ENCODE measurements at regions not wholly inside any gene's neighbourhood (a gene's known extent, or its start where the extent isn't known, plus 50 kb on each side); places are given as distances from the start of the nearest gene placed in this dataset.

DNA sequence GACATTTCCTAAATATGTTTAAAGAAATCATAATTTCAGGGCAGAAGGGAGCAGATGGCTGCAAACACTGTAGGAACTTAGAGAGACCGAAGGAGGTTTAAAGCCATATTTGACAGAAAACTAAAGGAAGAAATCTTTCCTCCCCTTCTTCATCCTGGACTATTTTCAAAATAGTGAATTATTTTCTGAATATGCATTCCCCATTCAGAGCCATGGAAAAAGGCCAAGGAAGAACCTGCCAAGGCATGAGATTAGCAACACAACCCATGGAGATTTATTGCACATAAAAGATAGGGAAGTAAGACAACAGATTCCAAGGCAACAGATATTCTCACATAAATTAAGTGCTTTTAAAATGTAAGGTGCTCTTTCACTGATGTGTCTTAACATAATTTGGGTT is 233.3 kb upstream of the ADAMTS16 start:
- no peak for FAIRE-seq
- no peak for DNase-seq (ENCODE audit: low spot score)

DNA sequence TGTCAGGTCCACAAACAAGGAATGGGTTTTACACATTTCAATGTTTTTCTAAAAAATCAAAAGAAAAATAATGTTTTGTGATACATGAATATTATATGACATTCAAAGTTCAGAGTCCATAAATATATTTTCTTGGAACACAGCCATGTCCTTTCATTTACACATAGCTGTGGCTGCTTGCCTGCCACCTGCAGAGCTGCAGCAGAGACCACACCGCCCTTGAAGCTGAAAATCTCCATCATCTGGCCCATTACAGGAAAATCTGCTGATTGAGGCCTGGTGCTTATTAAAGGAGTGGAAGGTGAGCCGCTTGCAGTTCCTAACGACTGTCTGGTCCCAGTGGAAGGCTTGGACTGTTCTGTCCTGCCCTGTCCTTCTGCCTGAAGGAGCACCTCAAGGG is 232.6 kb upstream of the ADAMTS16 start:
- FAIRE-seq (no peak), DNase-seq (ENCODE audit: low spot score) (no peak)

DNA sequence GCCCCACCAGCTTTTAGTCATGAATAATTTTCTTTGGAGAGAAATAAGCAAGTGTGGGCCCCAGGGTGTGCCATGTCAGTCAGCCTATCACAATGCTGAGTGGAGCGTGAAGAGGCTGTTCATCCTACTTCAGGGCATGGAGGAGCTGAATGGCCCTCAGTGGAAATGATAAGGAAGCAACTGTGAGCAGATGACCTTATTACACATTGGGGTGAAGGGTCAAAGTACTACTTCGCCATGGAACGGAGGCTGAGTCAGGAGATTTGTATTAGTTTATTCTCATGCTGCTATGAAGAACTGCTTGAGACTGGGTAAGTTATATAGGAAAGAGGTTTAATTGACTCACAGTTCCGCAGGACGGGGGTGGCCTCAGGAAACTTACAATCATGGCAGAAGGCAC is 231.0 kb upstream of the ADAMTS16 start:
- no peak for FAIRE-seq
- DNase-seq (ENCODE audit: low spot score), result no peak

DNA sequence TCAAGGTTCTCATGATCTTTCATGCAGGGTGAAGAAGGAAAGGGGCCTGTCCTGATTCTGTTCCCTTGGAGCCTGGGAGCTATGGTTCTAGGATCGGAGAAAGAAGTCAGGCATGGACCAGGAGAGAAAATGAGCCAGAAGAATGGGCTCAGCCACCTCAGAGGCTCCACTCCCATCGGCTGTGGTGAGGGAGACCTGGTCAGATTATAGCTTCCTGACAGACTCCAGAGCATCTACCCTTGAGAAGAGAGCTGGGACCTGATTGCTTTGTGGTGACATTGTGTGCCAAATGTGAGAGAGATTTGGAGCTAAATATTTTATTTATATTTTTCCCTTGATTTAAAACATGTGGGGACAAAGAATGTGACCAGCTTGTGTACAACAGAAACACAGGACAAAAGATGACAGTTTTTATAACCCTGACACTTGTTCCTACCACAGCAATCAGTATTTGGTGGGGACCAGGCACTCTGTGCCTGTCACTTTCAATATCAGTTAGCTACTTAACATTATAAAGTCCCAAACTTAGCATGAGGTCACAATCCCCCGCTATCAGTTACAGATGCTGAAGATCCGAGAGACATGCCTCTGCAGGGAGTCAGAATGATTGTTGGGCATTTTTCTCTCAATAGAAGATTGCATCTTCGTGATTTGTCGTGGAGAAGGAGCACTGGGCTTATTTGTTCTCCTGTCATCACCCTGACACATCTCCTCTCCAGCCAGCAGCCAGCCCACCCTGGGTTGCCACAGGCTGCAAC is 228.3 kb upstream of the ADAMTS16 start:
- no peak for DNase-seq (ENCODE audit: low spot score)
- FAIRE-seq, result no peak

DNA sequence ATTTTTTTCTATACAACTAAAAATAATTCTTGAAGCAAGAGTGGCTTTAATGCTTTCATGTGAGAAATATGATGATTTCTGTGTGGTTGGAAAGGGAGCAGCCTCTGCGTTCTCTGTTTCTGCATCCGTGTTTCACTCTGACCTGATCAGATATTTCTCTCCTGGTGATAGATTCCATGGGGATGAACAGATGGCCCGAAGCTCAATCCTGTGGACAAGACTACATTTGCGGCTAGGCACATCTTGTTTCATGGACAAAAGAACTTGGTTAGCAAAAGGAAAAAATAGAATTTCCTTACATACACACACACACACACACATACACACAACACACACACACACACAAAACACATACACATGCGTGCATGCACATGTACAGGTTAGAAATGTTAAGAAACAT is 218.2 kb upstream of the ADAMTS16 start:
- DNase-seq (ENCODE audit: low spot score) (no peak), FAIRE-seq (no peak)

DNA sequence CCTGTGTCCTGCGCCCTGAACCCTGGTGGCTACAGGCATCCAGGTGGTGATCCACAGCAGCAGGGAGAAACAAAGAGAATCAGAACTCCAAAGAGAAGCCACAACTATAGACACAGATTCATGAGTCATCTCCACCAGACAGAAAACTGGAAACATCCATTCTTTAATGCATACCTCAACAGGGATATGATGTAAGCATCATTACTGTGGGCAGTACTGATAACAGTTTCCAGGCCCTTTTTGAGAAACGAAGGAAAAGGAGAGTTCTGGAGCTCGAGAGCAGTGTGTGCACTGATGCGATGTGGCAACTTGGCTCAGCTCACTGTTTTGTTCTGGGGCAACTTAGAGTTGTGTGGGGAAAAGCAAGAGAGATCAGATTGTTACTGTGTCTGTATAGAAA is 215.6 kb upstream of the ADAMTS16 start:
- peak; percentile 70 for DNase-seq (ENCODE audit: low spot score)
- FAIRE-seq, result no peak

DNA sequence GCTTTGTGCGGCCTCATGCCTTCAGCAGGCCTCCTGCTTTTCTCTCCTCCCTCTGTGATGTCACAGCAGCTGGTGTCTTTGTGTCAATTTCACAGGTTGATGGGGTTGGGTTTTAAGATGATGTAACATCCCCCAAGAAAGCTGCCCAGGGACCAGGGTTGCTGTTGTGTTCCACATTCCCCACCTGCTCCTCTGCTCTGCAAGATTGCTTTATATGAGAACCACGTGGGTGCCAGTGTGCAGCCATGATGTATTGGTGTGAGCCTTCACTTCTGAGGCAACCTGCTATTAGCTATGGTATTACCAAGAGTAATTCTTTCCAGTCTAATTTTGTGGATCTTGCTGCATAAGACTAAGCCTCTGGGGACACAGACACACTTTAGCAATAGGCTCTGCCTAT is 213.0 kb upstream of the ADAMTS16 start:
- FAIRE-seq (no peak), DNase-seq (ENCODE audit: low spot score) (no peak)

DNA sequence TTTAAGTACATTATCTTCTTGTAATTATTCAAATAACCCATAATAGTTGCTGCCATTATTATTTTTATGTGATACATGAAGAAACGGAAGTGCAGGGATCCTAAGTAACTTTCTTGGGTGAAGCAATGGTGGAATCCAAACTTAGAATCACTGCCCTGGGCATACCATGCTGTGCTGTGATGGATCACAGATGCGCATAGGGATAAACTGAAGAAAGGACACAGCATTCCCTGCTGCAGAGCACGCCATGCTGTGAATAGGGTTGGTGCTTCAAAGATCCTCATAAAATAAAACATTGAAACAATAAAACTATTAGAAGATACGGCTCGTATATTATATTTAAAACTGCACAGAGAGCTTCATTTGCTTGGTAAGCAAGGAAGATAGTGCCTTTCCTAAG is 211.7 kb upstream of the ADAMTS16 start:
- DNase-seq (ENCODE audit: low spot score) (no peak), FAIRE-seq (no peak)

DNA sequence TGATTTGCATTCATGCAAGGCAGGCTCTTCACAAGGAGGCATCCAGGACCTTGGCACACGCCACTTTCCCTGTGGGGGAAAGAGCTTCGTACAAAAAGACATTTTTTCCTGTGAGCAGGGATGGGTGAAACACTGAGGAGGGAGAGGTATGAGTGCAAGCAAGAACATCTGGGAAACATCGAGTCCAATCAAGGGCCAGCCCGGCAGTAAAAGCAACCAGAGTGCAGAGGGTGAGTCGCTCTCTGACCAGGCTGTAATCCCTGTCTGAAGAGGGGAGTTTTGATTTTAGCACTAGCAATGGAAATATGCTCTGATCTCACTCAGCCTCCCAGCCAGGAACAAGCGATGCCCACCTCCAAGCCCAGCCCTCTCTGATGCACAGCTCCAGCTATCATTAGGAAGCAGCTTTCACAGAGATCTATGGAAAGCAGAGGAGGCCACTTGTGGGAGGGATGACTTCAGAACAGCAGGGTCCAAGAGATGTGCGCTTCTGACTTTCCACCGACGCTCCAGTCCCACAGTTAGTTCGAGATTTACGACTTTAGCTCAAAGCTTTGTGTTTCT is 211.0 kb upstream of the ADAMTS16 start:
- FAIRE-seq, result no peak
- no peak for DNase-seq (ENCODE audit: low spot score)

DNA sequence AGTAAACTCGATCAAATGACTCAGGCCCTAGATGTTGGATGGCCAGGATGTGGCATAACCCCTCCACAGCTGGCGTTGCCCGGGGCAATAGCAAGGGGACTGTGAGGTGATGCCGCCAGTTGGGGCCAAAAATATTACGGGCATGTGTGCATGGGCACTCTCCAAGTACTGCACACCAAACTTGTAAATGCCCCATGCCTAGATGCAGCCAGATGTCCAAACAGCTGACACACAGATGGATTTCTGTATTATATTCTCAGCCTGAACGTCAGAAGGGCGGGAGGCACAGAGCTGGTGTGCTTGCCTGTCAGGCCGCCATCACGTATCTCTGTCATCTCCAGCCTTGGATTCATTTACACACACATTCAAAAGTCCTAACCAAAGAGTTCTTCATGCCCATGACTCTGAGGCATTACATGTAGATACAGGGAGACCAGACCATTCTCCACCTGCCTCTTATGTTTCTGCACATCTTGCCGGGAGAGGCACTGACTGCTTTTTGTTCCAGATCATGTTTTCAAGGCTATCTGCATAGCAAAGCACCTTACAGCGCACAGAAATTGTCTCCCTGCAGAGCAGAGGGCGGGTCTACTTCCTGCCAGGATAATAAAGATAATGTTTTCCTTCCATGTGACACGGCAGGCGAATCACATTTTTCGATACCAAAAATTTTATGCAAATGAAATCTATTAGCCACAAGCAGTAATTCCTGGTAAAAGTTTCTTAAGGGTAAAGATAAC is 200.9 kb upstream of the ADAMTS16 start:
- FAIRE-seq, result no peak

DNA sequence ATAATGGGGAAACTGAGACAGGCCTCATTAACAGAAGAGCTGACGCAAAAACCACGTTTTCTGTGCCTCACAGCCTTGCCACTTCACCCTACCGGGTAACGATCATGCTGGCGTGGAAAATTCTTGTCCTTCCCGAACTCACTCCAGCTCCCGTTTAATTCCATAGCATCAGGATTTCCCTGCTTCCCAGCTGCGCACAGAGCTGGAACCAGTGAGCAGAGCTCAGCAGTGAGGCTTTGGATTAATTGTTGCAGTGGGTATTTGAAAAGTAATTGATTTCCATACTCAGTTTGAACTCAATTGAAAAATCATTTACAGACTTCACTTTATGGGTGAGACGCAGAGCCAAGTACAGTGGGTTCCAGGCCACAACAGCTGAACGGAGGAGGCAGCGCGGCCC is 199.0 kb upstream of the ADAMTS16 start:
- DNase-seq (ENCODE audit: low spot score) (no peak), FAIRE-seq (no peak)

More for the DNA sequence above, 200.9 kb upstream of the ADAMTS16 start:
- DNase-seq (ENCODE audit: low spot score), result no peak

DNA sequence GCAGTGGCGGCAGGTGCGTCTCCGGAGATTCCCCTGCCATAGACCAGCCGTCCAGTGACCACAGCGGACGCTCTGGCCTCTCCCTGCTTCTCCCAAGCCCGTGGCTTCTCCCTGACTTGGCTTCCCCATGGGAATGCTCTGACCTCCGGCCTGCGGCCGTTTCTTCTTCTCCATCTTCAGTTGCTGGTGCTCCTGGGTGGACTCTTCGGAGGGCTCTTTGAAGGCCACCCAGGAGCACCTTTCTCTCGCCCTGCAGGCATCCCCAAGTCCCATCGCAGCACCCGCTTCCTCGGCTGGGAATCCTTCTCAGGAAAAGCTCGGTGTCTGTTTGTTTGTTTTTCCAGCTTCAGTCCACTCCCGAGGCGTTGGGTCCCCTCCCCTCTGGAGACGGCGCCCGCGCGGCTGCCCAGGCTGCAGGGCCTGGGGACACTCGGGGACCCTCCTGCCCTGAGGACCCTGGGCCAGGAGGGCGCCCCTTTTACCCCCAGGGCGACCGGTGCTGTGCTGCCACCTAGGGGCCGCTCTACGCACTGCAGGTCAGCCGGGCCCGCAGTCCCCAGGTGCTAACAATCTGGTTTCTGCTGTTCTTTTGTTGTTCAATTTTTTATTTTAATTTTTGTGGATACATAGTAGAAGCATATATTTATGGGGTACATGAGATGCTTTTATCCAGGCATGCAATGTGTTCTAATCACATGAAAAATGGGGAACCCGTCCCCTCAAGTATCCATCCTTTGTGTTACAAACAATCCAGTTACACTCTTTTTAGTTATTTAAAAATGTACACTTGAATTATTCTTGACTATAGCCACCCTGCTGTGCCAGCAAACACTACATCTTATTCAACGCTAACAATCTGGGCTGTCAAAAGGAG is 197.9 kb upstream of the ADAMTS16 start:
- FAIRE-seq (no peak), DNase-seq (ENCODE audit: low spot score) (no peak)

DNA sequence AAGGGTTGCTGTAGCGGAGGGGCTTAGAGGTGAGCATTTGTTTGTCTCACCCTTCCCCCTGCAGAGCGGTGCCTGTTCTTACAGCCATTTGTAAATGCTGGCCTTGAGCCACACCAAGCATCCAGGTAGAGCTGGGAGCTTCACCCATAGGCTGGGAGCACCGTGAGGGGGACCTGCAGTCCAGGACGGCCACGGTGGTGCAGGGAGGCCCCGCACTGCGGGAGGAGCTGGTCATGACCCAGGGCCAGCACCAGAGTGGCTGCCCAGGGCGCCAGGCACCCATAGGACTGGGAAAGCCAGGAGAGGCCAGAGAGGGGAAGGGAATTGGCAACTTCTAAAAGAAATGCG is 197.3 kb upstream of the ADAMTS16 start:
- FAIRE-seq, result no peak
- DNase-seq (ENCODE audit: low spot score), result no peak

DNA sequence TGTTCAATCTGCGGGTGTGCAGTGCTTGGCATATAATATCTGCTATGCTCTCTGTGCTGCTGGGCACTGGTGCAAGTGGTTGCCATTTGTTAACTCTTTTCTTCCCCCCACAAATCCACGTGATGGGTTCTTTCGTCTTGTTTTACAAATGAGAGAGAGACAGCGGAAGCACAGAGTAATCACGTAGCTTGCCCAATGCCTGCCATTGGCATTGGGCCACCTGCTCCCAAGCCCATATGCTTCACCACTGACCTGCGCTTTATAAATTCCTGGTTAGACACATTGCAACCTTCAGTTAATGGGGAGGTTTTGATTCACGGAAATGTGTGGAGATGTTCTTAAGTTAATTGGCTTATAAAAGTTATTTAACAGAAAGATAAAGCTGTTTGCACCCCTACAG is 194.8 kb upstream of the ADAMTS16 start:
- DNase-seq (ENCODE audit: low spot score) (no peak), FAIRE-seq (no peak)

DNA sequence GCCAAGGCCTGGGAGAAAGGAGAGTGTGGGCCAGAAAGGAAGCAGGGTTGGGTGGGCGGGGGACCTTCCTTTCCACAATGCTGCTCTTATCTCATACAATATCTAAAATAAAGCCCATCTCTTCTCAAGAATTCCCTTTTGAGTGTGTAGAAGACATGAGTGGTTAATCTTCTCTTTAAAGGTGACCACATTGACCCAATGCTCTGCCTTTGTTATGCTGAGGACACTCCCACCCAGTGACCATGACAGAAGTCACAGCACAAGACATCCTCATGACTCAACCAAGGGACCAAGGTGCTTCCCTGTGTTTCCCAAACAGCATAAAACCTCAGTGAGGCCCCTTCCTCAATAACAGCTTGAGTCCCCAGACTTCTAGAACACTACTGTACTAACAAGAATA is 193.0 kb upstream of the ADAMTS16 start:
- FAIRE-seq, result no peak
- no peak for DNase-seq (ENCODE audit: low spot score)

DNA sequence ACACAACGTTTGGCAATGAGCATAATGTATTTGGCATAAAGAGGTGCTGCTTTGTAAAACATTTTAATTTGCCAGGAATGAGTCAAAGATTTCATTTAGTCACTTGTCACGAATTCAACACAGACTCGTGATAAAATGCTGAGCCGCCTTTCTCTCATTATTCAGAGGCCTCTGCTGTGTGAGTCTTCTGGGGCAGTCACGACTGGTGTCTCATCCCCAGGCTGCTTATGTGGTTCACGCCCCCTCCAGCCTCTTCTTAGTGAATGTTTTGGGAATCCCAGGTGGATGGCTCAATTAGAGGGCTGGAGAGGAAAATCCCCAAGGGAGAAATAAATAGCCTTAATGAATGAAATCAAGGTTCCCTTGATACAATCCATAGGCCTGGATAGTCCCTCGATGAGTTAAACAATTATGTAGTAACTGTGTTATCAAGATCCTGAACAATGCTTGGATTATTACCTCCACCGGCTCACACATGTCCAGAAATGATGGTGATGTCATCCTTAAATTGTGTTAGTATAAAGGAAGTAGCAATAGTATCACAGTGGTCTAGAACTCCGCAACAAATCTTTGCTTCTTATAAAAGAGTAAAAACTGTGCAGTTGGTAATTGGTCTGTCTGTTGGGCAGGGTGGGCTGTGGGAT is 192.1 kb upstream of the ADAMTS16 start:
- FAIRE-seq (no peak), DNase-seq (ENCODE audit: low spot score) (no peak)

DNA sequence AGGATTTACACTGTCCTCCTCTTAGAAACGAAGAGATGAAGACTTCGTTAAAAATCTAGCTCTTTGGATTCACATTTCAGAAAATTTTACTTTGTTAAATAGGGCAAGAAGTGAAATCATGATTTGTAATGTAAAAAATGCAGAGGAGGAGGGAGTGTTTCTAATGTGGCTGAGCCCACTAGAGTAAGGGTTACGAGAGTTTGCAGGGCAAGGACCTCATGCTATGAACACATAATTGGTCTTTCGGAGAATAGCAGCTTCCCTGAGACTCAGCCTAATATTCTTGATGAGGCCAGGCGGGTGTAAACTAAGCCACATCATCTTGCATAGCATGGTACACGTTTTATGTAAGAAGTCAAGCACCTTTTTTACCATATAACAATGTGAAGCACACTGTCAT is 191.0 kb upstream of the ADAMTS16 start:
- FAIRE-seq (no peak), DNase-seq (ENCODE audit: low spot score) (no peak)

DNA sequence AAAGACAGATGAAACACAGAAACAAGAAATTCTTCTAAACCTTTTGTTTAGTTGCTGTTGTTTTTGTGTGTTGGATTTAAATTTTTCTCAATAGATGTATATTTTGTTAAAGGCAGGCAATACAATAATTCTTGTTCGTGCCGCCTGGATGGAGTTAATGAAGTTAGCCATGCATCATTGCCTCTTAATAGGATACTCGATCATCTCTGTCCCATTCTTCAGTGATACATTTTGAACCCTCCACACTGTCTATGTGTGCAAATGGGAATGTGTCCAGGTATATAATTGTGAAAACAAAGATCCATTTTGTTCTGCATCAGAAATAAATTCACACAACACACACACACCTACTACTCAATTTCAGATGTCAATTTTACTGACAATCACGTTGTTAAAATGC is 186.6 kb upstream of the ADAMTS16 start:
- FAIRE-seq (no peak), DNase-seq (ENCODE audit: low spot score) (no peak)

DNA sequence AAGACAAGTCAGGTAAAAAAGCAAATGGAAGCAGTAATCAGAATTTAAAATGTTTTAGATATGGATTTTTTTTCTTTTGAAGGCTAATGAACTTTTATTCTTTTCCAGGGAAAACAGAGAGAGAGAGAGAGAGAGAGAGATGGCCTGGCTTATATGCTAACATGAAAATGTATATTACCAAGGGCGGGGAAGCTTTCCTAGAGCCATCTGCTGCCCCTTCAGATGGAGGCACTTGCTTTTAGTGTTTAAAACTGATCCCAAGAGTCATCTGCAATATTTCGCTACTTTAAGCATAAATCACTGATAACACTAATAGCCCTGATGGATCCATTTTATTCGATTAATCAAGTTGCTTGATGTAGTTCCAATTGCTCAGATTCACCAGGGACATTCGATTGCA is 186.1 kb upstream of the ADAMTS16 start:
- DNase-seq (ENCODE audit: low spot score) (no peak), FAIRE-seq (no peak)

DNA sequence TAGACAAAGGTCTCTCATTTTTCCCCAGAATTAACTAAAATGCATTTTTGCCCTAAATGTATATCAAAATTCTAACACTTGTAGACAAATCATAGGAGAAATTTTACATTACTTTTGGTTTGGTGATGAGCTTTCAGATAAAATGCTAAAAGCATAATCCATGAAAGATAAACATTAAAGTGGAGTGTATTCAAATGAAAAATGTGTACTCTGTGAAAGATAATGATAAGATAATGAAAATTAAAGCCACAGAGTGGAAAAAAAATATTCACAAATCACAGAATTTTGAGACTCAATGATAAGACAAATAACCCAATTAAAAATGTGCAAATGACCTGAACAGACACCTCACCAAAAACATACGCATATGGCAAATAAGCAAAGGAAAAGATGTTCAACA is 176.9 kb upstream of the ADAMTS16 start:
- no peak for DNase-seq (ENCODE audit: low spot score)
- FAIRE-seq, result no peak

DNA sequence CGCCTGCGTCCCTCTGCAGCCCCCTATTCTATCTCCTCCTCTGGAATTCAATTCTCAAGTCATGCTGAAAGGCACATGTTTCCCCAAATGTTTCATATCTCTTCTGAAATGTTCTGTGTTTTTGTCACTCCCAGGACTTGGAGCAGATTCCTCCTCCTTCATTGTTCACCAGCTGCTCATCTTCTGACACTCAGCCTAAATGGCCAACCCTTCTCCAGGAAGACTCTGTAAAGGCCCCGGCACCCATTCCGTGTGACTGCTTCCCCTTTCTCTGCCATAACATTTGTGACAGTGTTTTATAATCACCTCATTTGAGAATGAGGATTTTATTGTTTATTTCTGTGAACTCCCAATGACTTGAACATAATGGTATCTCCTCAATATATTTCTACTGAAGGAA is 170.8 kb upstream of the ADAMTS16 start:
- no peak for DNase-seq (ENCODE audit: low spot score)
- no peak for FAIRE-seq
